ENCODE measurements at regions not wholly inside any gene's neighbourhood (a gene's known extent, or its start where the extent isn't known, plus 50 kb on each side); places are given as distances from the start of the nearest gene placed in this dataset.

GRCh38 chr1:219477861-219478260 is 135.0 kb downstream of the ZC3H11B start:
- no peak for DNase-seq (ENCODE audit: low read depth in 2 of 3, low spot score in 2 of 3)

GRCh38 chr1:219476716-219477115 is 136.2 kb downstream of the ZC3H11B start:
- DNase-seq (ENCODE audit: low read depth in 2 of 3, low spot score in 2 of 3) = no peak

- no peak for DNase-seq (ENCODE audit: low read depth in 2 of 3, low spot score in 2 of 3)
These were observed 136.8 kb downstream of the ZC3H11B start for GRCh38 chr1:219476116-219476515.

- no peak for DNase-seq (ENCODE audit: low read depth in 2 of 3, low spot score in 2 of 3)
These were observed 140.3 kb downstream of the ZC3H11B start for GRCh38 chr1:219472596-219472995.

- no peak for DNase-seq (ENCODE audit: low read depth in 2 of 3, low spot score in 2 of 3)
These were observed 145.4 kb downstream of the ZC3H11B start for GRCh38 chr1:219467524-219467923.

- DNase-seq (ENCODE audit: low read depth in 2 of 3, low spot score in 2 of 3) = no peak
These were observed 146.1 kb downstream of the ZC3H11B start for GRCh38 chr1:219466766-219467165.

GRCh38 chr1:219465212-219466093 is 147.5 kb downstream of the ZC3H11B start:
- DNase-seq (ENCODE audit: low read depth in 2 of 3, low spot score in 2 of 3) = no peak

- no peak for DNase-seq (ENCODE audit: low read depth in 2 of 3, low spot score in 2 of 3)
These were observed 149.3 kb downstream of the ZC3H11B start for GRCh38 chr1:219463636-219464035.

GRCh38 chr1:219461981-219462400 is 150.9 kb downstream of the ZC3H11B start:
- no peak for DNase-seq (ENCODE audit: low read depth in 2 of 3, low spot score in 2 of 3)

- no peak for DNase-seq (ENCODE audit: low read depth in 2 of 3, low spot score in 2 of 3)
These were observed 151.7 kb downstream of the ZC3H11B start for GRCh38 chr1:219460896-219461815.

- DNase-seq (ENCODE audit: low read depth in 2 of 3, low spot score in 2 of 3) = no peak
These were observed 152.6 kb downstream of the ZC3H11B start for GRCh38 chr1:219460081-219460895.

- DNase-seq (ENCODE audit: low read depth in 2 of 3, low spot score in 2 of 3) = no peak
These were observed 153.4 kb downstream of the ZC3H11B start for GRCh38 chr1:219459351-219460080.

GRCh38 chr1:219446288-219446687 is 166.6 kb downstream of the ZC3H11B start:
- no peak for DNase-seq (ENCODE audit: low read depth in 2 of 3, low spot score in 2 of 3)

GRCh38 chr1:219445864-219446263 is 167.0 kb downstream of the ZC3H11B start:
- DNase-seq (ENCODE audit: low read depth in 2 of 3, low spot score in 2 of 3) = no peak

- no peak for DNase-seq (ENCODE audit: low read depth in 2 of 3, low spot score in 2 of 3)
These were observed 168.4 kb downstream of the ZC3H11B start for GRCh38 chr1:219444474-219444873.

GRCh38 chr1:219443763-219444162 is 169.1 kb downstream of the ZC3H11B start:
- DNase-seq (ENCODE audit: low read depth in 2 of 3, low spot score in 2 of 3) = no peak

- DNase-seq (ENCODE audit: low read depth in 2 of 3, low spot score in 2 of 3) = no peak
These were observed 170.3 kb downstream of the ZC3H11B start for GRCh38 chr1:219442611-219443061.

- no peak for DNase-seq (ENCODE audit: low read depth in 2 of 3, low spot score in 2 of 3)
These were observed 171.0 kb downstream of the ZC3H11B start for GRCh38 chr1:219441884-219442283.

GRCh38 chr1:219439376-219439775 is 173.5 kb downstream of the ZC3H11B start:
- DNase-seq (ENCODE audit: low read depth in 2 of 3, low spot score in 2 of 3) = no peak

GRCh38 chr1:219438386-219438785 is 174.5 kb downstream of the ZC3H11B start:
- no peak for DNase-seq (ENCODE audit: low read depth in 2 of 3, low spot score in 2 of 3)
